SK-N-SH (cell line): ENCODE measurements at regions not wholly inside any gene's neighbourhood (a gene's known extent, or its start where the extent isn't known, plus 50 kb on each side); places are given as distances from the start of the nearest gene placed in this dataset.

ENCODE experiments used
- CTCF ChIA-PET: fragments of 300-600, 350-600 bp; formaldehyde crosslinking; extraction: SDS; loops from one replicate; lab custom pipeline; 2021; lab: Yijun Ruan, JAX
- POLR2A ChIA-PET: fragments of 350-600 bp; sonication (Branson Sonifier 250); formaldehyde crosslinking; extraction: SDS; loops from one replicate; lab custom pipeline; 2020; ENCODE audit warnings: antibody characterized with exemption, inconsistent platforms; lab: Yijun Ruan, JAX
- DNase-seq: peaks from one replicate; pipeline ENCODE4 v3.0.0; 2012
- H2AFZ ChIP-seq: fragments of 200-600 bp; sonication (generic); 2 replicates; pipeline ENCODE4 v1.8.1; 2016; ENCODE audit warnings: antibody characterized with exemption, mild to moderate bottlenecking, low read depth
- H3F3A ChIP-seq: fragments of 200-600 bp; sonication (generic); replicated peaks from 2 replicates; pipeline ENCODE3; 2016; ENCODE audit warnings: antibody characterized with exemption, mild to moderate bottlenecking; ENCODE audit not compliant: insufficient read depth
- H3K27ac ChIP-seq, 2 experiments: fragments of 200-500 bp in 1 of 2; fragments of 200-600 bp in 1 of 2; sonication (Bioruptor generic) in 1 of 2; sonication (generic), shearing (Covaris generic) in 1 of 2; 2 replicates each; pipeline versions ENCODE4 v1.5.1 to v1.6.1; 2014 to 2016; ENCODE audit warnings: low read depth in 2 of 2, inconsistent platforms in 1 of 2, low read length in 1 of 2, mild to moderate bottlenecking in 1 of 2, mixed read lengths in 1 of 2
- H3K27me3 ChIP-seq: fragments of 200-600 bp; sonication (generic), shearing (Covaris generic); 2 replicates; pipeline ENCODE4 v1.6.1; 2016; ENCODE audit warnings: mixed run types; ENCODE audit not compliant: insufficient read depth
- H3K36me3 ChIP-seq, 2 experiments: fragments of 200-500 bp in 1 of 2; fragments of 200-600 bp in 1 of 2; sonication (Bioruptor generic) in 1 of 2; sonication (generic) in 1 of 2; replicated peaks in 1 of 2; 2 replicates each; pipeline versions ENCODE3 to v1.5.1; 2014 to 2016; ENCODE audit warnings: low read length in 1 of 2, mild to moderate bottlenecking in 1 of 2; ENCODE audit not compliant: insufficient read depth in 2 of 2, control insufficient read depth in 1 of 2
- H3K4me1 ChIP-seq, 2 experiments: fragments of 200-500 bp in 1 of 2; fragments of 200-600 bp in 1 of 2; sonication (Bioruptor generic) in 1 of 2; sonication (generic), shearing (Covaris generic) in 1 of 2; 2 replicates each; pipeline versions ENCODE4 v1.5.1 to v1.6.1; 2014 to 2016; ENCODE audit warnings: low read depth in 1 of 2, low read length in 1 of 2, mixed run types in 1 of 2; ENCODE audit not compliant: insufficient read depth in 2 of 2, control insufficient read depth in 1 of 2
- H3K4me2 ChIP-seq: fragments of 200-600 bp; sonication (generic), shearing (Covaris generic); 2 replicates; pipeline ENCODE4 v1.6.1; 2017; ENCODE audit warnings: mixed run types
- H3K4me3 ChIP-seq, 2 experiments: fragments of 200-500 bp in 1 of 2; fragments of 200-600 bp in 1 of 2; sonication (Bioruptor generic) in 1 of 2; sonication (generic), shearing (Covaris generic) in 1 of 2; 2 replicates each; pipeline versions ENCODE4 v1.5.1 to v1.8.1; 2014 to 2016; ENCODE audit warnings: low read depth in 2 of 2, inconsistent platforms in 1 of 2, low read length in 1 of 2, mild to moderate bottlenecking in 1 of 2, mixed read lengths in 1 of 2, moderate library complexity in 1 of 2
- H3K79me2 ChIP-seq: fragments of 200-600 bp; sonication (generic); 2 replicates; pipeline ENCODE4 v1.8.1; 2017; ENCODE audit warnings: mild to moderate bottlenecking; ENCODE audit not compliant: insufficient read depth
- H3K9ac ChIP-seq: fragments of 200-600 bp; sonication (generic); 2 replicates; pipeline ENCODE4 v1.6.1; 2017; ENCODE audit warnings: mixed run types
- H3K9me2 ChIP-seq: fragments of 200-600 bp; sonication (generic); 2 replicates; pipeline ENCODE4 v1.6.1; 2017; ENCODE audit warnings: mixed run types
- H3K9me3 ChIP-seq: fragments of 200-600 bp; sonication (generic); 2 replicates; pipeline ENCODE4 v1.6.1; 2017; ENCODE audit warnings: mixed run types, mild to moderate bottlenecking, moderate library complexity
- H4K20me1 ChIP-seq: fragments of 200-600 bp; sonication (generic); 2 replicates; pipeline ENCODE4 v1.6.1; 2017; ENCODE audit warnings: mild to moderate bottlenecking, mixed run types; ENCODE audit not compliant: insufficient read depth
- CHD2 ChIP-seq: fragments of 150-350 bp; IDR thresholded peaks from 2 replicates; pipeline ENCODE4 v1.6.1; 2018; ENCODE audit warnings: low read length; ENCODE audit not compliant: partially characterized antibody
- EZH2phosphoT487 ChIP-seq: fragments of 200-600 bp; sonication (generic); IDR thresholded peaks from 2 replicates; pipeline ENCODE4 v1.6.1; 2017; ENCODE audit warnings: low read depth, mixed run types, mild to moderate bottlenecking, antibody characterized with exemption, moderate library complexity, borderline replicate concordance
- FOXM1 ChIP-seq: IDR thresholded peaks from 2 replicates; pipeline ENCODE4 v1.4.0; 2012; ENCODE audit warnings: low read depth, mild to moderate bottlenecking
- JUND ChIP-seq: IDR thresholded peaks from 2 replicates; pipeline ENCODE4 v1.4.0; 2012
- NFIC ChIP-seq: IDR thresholded peaks from 2 replicates; pipeline ENCODE4 v1.4.0; 2012; ENCODE audit warnings: borderline replicate concordance
- NRF1 ChIP-seq: IDR thresholded peaks from 2 replicates; pipeline ENCODE4 v1.6.1; 2012; ENCODE audit warnings: low read depth, mild to moderate bottlenecking, low read length
- PBX3 ChIP-seq: IDR thresholded peaks from 2 replicates; pipeline ENCODE4; 2012
- RAD21 ChIP-seq: IDR thresholded peaks from 2 replicates; pipeline ENCODE4 v1.6.1; 2012; ENCODE audit warnings: mild to moderate bottlenecking, low read length
- SMC3 ChIP-seq: IDR thresholded peaks from 2 replicates; pipeline ENCODE4 v1.6.1; 2012; ENCODE audit warnings: low read depth, low read length, improper control_type of control experiment
- TCF12 ChIP-seq: IDR thresholded peaks from 2 replicates; pipeline ENCODE4 v1.4.0; 2012
- YY1 ChIP-seq: IDR thresholded peaks from 2 replicates; pipeline ENCODE4 v1.4.0; 2012; ENCODE audit warnings: low read depth, mild to moderate bottlenecking
- WGBS: methylation state at CpG from one replicate; pipeline ENCODE4 v1.1.6; 2017; ENCODE audit warnings: low lambda C conversion rate; 5-methylcytosine and 5-hydroxymethylcytosine counted together
- TF ChIP-seq, protein P1 (sequence below): IDR thresholded peaks from 2 replicates; pipeline ENCODE4 v1.4.0; 2012; ENCODE audit warnings: low read depth
- TF ChIP-seq, protein P2 (sequence below): fragments of 150-350 bp; IDR thresholded peaks from 2 replicates; pipeline ENCODE4 v1.6.1; 2017; ENCODE audit warnings: antibody characterized with exemption, low read length, low read depth, borderline replicate concordance
- TF ChIP-seq, protein P3 (sequence below): fragments of 200-600 bp; sonication (generic); IDR thresholded peaks from 2 replicates; pipeline ENCODE4 v1.6.1; 2017; ENCODE audit warnings: antibody characterized with exemption, mild to moderate bottlenecking, moderate library complexity

DNA sequence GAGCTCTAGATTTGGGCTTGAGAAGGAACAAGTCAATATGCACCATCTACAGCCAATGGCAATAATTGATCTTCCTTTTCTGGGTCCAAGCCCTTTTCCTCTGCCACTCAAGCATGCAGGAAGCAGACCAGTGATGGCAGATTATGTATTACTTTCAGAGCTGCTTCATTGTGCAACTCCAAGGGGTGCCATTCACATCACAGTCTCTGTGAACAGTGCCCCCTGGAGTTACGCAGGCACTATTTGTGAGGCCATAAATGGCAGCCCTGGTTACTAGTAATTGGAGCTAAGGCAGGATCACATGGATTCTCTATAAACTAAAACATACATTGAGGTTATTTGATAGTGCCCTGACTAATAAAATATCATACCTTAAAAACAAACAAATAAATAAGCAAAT, 313.4 kb upstream of the SLC7A11 start:
- TF ChIP-seq TCF12 (no peak), YY1 (no peak), PBX3 (no peak), JUND (no peak), NRF1 (no peak), CHD2 (no peak), SMC3 (0 out of 2 replicates have a peak, but pooled peaks have one; percentile 14), NFIC (no peak), EZH2phosphoT487 (no peak), RAD21 (peak; percentile 30), FOXM1 (no peak)
- TF ChIP-seq, protein P1, sequence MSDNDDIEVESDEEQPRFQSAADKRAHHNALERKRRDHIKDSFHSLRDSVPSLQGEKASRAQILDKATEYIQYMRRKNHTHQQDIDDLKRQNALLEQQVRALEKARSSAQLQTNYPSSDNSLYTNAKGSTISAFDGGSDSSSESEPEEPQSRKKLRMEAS: no peak
- TF ChIP-seq, protein P2, sequence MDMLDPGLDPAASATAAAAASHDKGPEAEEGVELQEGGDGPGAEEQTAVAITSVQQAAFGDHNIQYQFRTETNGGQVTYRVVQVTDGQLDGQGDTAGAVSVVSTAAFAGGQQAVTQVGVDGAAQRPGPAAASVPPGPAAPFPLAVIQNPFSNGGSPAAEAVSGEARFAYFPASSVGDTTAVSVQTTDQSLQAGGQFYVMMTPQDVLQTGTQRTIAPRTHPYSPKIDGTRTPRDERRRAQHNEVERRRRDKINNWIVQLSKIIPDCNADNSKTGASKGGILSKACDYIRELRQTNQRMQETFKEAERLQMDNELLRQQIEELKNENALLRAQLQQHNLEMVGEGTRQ: no peak
- TF ChIP-seq, protein P3, sequence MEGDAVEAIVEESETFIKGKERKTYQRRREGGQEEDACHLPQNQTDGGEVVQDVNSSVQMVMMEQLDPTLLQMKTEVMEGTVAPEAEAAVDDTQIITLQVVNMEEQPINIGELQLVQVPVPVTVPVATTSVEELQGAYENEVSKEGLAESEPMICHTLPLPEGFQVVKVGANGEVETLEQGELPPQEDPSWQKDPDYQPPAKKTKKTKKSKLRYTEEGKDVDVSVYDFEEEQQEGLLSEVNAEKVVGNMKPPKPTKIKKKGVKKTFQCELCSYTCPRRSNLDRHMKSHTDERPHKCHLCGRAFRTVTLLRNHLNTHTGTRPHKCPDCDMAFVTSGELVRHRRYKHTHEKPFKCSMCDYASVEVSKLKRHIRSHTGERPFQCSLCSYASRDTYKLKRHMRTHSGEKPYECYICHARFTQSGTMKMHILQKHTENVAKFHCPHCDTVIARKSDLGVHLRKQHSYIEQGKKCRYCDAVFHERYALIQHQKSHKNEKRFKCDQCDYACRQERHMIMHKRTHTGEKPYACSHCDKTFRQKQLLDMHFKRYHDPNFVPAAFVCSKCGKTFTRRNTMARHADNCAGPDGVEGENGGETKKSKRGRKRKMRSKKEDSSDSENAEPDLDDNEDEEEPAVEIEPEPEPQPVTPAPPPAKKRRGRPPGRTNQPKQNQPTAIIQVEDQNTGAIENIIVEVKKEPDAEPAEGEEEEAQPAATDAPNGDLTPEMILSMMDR: peak; percentile 39
- no peaks in the 10 kb centered on the region for H3K79me2 ChIP-seq
- no peaks in the 10 kb centered on the region for H3K36me3 ChIP-seq
- H3K27ac ChIP-seq: no peak overlapping the region
- no peak overlapping the region for H3K4me2 ChIP-seq
- H3K9me3 ChIP-seq: no peaks in the 10 kb centered on the region
- no peak overlapping the region for H2AFZ ChIP-seq
- no peaks in the 10 kb centered on the region for H3K27me3 ChIP-seq
- CTCF ChIA-PET: interaction anchor here (0.6 to 1.1 kb wide), 5 partner anchors 10 to 1850 kb away, joined by 3 read pairs; no protein-coding TSS in a partner anchor
- no peaks in the 10 kb centered on the region for H3K9me2 ChIP-seq
- no peak for DNase-seq
- H3F3A ChIP-seq: no peaks in the 10 kb centered on the region
- 87% methylated on average over 1 of the region's 1 CpG for WGBS
- H3K4me1 ChIP-seq: no peaks in the 10 kb centered on the region
- H3K9ac ChIP-seq: no peak overlapping the region
- no peak overlapping the region; a peak in 1 of 4 replicates for H3K4me3 ChIP-seq
- no peaks in the 10 kb centered on the region for H4K20me1 ChIP-seq
- POLR2A ChIA-PET: no interaction called here

GRCh38 chr4:138555108-138555507, 313.0 kb upstream of the SLC7A11 start:
- Histone ChIP-seq H3K4me3 (no peak overlapping the region), H3K4me1 (no peaks in the 10 kb centered on the region), H3K36me3 (no peaks in the 10 kb centered on the region), H3K27ac (no peak overlapping the region), H2AFZ (no peak overlapping the region), H4K20me1 (no peaks in the 10 kb centered on the region), H3F3A (no peaks in the 10 kb centered on the region), H3K9me2 (no peaks in the 10 kb centered on the region), H3K27me3 (no peaks in the 10 kb centered on the region), H3K79me2 (no peaks in the 10 kb centered on the region), H3K9ac (no peak overlapping the region), H3K4me2 (no peak overlapping the region), H3K9me3 (no peaks in the 10 kb centered on the region)
- no peak for TF ChIP-seq RAD21
- no peak for DNase-seq
- WGBS: 72% methylated on average over 5 of the region's 5 CpGs
- ChIA-PET CTCF (interaction anchor here (1.0 to 1.1 kb wide), 4 partner anchors 11 to 33 kb away, joined by 3 read pairs; no protein-coding TSS in a partner anchor), POLR2A (no interaction called here)
